ENCODE measurements at regions not wholly inside any gene's neighbourhood (a gene's known extent, or its start where the extent isn't known, plus 50 kb on each side); places are given as distances from the start of the nearest gene placed in this dataset.

- H2AFZ ChIP-seq (ENCODE audit: low read length) = no peak overlapping the region
- H3K9me2 ChIP-seq (replicated peaks; ENCODE audit: low read depth, low read length) = no peaks in the 10 kb centered on the region
- no peak overlapping the region for H3K9ac ChIP-seq (ENCODE audit: low read depth, low read length, poor library complexity, severe bottlenecking)
- no peaks in the 10 kb centered on the region for H3K27me3 ChIP-seq (ENCODE audit: insufficient read depth, low read length, poor library complexity, severe bottlenecking)
- H3K79me2 ChIP-seq (ENCODE audit: insufficient read depth, low read length) = no peaks in the 10 kb centered on the region
- H3K36me3 ChIP-seq (ENCODE audit: insufficient read depth, low read length) = no peaks in the 10 kb centered on the region
- H3F3A ChIP-seq (ENCODE audit: low read depth) = no peaks in the 10 kb centered on the region
- no peaks in the 10 kb centered on the region for H3K9me3 ChIP-seq (ENCODE audit: insufficient read depth, low read depth, low read length)
- H3K4me3 ChIP-seq (ENCODE audit: low read length, poor library complexity, severe bottlenecking) = no peak overlapping the region
- no peaks in the 10 kb centered on the region for H3K4me1 ChIP-seq (ENCODE audit: insufficient read depth, low read length, poor library complexity, severe bottlenecking)
- no peaks in the 10 kb centered on the region for H4K20me1 ChIP-seq (ENCODE audit: insufficient read depth, low read length, poor library complexity, severe bottlenecking)
- H3K4me2 ChIP-seq (ENCODE audit: low read depth, low read length, poor library complexity, severe bottlenecking) = no peak overlapping the region
- TF ChIP-seq EZH2phosphoT487 (IDR thresholded peaks at IDR 0.05; ENCODE audit: borderline replicate concordance) = no peak
Observed at GRCh38 chr2:65706411-65706810, 274.0 kb upstream of the SPRED2 start.

- no peak overlapping the region for H3K9ac ChIP-seq (ENCODE audit: low read depth, low read length, poor library complexity, severe bottlenecking)
- no peaks in the 10 kb centered on the region for H3K9me3 ChIP-seq (ENCODE audit: insufficient read depth, low read depth, low read length)
- no peak overlapping the region for H3K4me2 ChIP-seq (ENCODE audit: low read depth, low read length, poor library complexity, severe bottlenecking)
- H2AFZ ChIP-seq (ENCODE audit: low read length) = no peak overlapping the region
- H3K4me1 ChIP-seq (ENCODE audit: insufficient read depth, low read length, poor library complexity, severe bottlenecking) = no peaks in the 10 kb centered on the region
- no peaks in the 10 kb centered on the region for H3K79me2 ChIP-seq (ENCODE audit: insufficient read depth, low read length)
- H3K4me3 ChIP-seq (ENCODE audit: low read length, poor library complexity, severe bottlenecking) = no peak overlapping the region
- no peak for TF ChIP-seq CTCF (conservative IDR thresholded peaks at IDR 0.05; ENCODE audit: low read length)
- no peak for TF ChIP-seq EZH2phosphoT487 (IDR thresholded peaks at IDR 0.05; ENCODE audit: borderline replicate concordance)
- H3K36me3 ChIP-seq (ENCODE audit: insufficient read depth, low read length) = no peaks in the 10 kb centered on the region
- H3K9me2 ChIP-seq (replicated peaks; ENCODE audit: low read depth, low read length) = no peaks in the 10 kb centered on the region
- no peaks in the 10 kb centered on the region for H3K27me3 ChIP-seq (ENCODE audit: insufficient read depth, low read length, poor library complexity, severe bottlenecking)
- H4K20me1 ChIP-seq (ENCODE audit: insufficient read depth, low read length, poor library complexity, severe bottlenecking) = no peaks in the 10 kb centered on the region
- H3F3A ChIP-seq (ENCODE audit: low read depth) = no peaks in the 10 kb centered on the region
Observed at GRCh38 chr2:65701191-65701590, 268.8 kb upstream of the SPRED2 start.

GRCh38 chr2:65700720-65701119 lies 268.3 kb upstream of the SPRED2 start:
- Histone ChIP-seq H3K79me2 (ENCODE audit: insufficient read depth, low read length) (no peaks in the 10 kb centered on the region), H3K4me2 (ENCODE audit: low read depth, low read length, poor library complexity, severe bottlenecking) (no peak overlapping the region), H3K9me2 (replicated peaks; ENCODE audit: low read depth, low read length) (no peaks in the 10 kb centered on the region), H3F3A (ENCODE audit: low read depth) (no peaks in the 10 kb centered on the region), H3K4me1 (ENCODE audit: insufficient read depth, low read length, poor library complexity, severe bottlenecking) (no peaks in the 10 kb centered on the region), H3K27me3 (ENCODE audit: insufficient read depth, low read length, poor library complexity, severe bottlenecking) (no peaks in the 10 kb centered on the region), H3K4me3 (ENCODE audit: low read length, poor library complexity, severe bottlenecking) (no peak overlapping the region), H3K9me3 (ENCODE audit: insufficient read depth, low read depth, low read length) (no peaks in the 10 kb centered on the region), H3K9ac (ENCODE audit: low read depth, low read length, poor library complexity, severe bottlenecking) (no peak overlapping the region), H3K36me3 (ENCODE audit: insufficient read depth, low read length) (no peaks in the 10 kb centered on the region), H4K20me1 (ENCODE audit: insufficient read depth, low read length, poor library complexity, severe bottlenecking) (no peaks in the 10 kb centered on the region), H2AFZ (ENCODE audit: low read length) (no peak overlapping the region)
- TF ChIP-seq EZH2phosphoT487 (IDR thresholded peaks at IDR 0.05; ENCODE audit: borderline replicate concordance) = no peak
- no peak for TF ChIP-seq CTCF (conservative IDR thresholded peaks at IDR 0.05; ENCODE audit: low read length)

GRCh38 chr2:65700004-65700651 lies 267.7 kb upstream of the SPRED2 start:
- Histone ChIP-seq H3K4me1 (ENCODE audit: insufficient read depth, low read length, poor library complexity, severe bottlenecking) (no peaks in the 10 kb centered on the region), H3K9me2 (replicated peaks; ENCODE audit: low read depth, low read length) (no peaks in the 10 kb centered on the region), H3K27me3 (ENCODE audit: insufficient read depth, low read length, poor library complexity, severe bottlenecking) (no peaks in the 10 kb centered on the region), H3K4me3 (ENCODE audit: low read length, poor library complexity, severe bottlenecking) (no peak overlapping the region), H3K4me2 (ENCODE audit: low read depth, low read length, poor library complexity, severe bottlenecking) (no peak overlapping the region), H3K79me2 (ENCODE audit: insufficient read depth, low read length) (no peaks in the 10 kb centered on the region), H3K36me3 (ENCODE audit: insufficient read depth, low read length) (no peaks in the 10 kb centered on the region), H4K20me1 (ENCODE audit: insufficient read depth, low read length, poor library complexity, severe bottlenecking) (no peaks in the 10 kb centered on the region), H3K9me3 (ENCODE audit: insufficient read depth, low read depth, low read length) (no peaks in the 10 kb centered on the region), H3K9ac (ENCODE audit: low read depth, low read length, poor library complexity, severe bottlenecking) (no peak overlapping the region), H3F3A (ENCODE audit: low read depth) (no peaks in the 10 kb centered on the region), H2AFZ (ENCODE audit: low read length) (no peak overlapping the region)
- TF ChIP-seq EZH2phosphoT487 (IDR thresholded peaks at IDR 0.05; ENCODE audit: borderline replicate concordance) (no peak), CTCF (conservative IDR thresholded peaks at IDR 0.05; ENCODE audit: low read length) (no peak)

Data from Loucy (cell line).